Stimulated activated CD8-positive, alpha-beta memory T cell treated with anti-CD3 and anti-CD28 coated beads, Interleukin-12 subunit alpha, Interleukin-12 subunit beta, amount 100 ng/mL, for 24 hours (primary cell): ENCODE measurements at regions not wholly inside any gene's neighbourhood (a gene's known extent, or its start where the extent isn't known, plus 50 kb on each side); places are given as distances from the start of the nearest gene placed in this dataset.
"Not testable (repeated sequence)": the region's sequence is repeated elsewhere in the genome, so short reads cannot be mapped to it uniquely, and the experiment has no call there.

Experiments
- DNase-seq: peaks from one replicate; pipeline ENCODE4 v3.0.0-alpha.2; 2020; ENCODE audit errors: extremely low read depth

DNA sequence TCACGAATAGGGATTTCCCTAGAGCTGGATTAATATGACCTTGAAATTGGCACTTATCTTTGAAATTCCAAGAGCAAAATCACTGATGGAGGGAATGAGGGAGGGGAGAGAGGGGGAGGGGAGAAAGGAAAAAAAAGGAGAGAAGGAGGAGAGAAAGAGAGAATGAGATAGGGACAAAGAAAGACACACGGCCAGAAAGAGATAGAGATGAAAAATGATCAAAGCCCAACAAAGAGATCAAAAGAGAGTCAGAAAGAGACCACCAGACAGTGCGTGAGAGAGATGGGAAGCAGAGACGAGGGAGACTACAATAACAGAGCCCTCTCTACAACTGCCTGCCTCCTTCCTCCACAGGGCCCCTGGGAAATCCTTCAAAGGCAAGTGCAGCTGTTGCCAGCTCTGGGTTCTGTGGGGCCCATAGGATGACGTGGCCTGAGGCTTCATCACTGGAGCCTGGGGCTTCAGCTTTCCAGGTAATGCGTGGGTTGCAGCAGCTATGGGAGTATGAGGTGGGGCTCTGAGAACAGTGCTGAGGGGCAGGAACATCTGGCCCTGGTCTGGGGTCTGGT lies 58.3 kb upstream of the SHB start:
- no peak for DNase-seq

DNA sequence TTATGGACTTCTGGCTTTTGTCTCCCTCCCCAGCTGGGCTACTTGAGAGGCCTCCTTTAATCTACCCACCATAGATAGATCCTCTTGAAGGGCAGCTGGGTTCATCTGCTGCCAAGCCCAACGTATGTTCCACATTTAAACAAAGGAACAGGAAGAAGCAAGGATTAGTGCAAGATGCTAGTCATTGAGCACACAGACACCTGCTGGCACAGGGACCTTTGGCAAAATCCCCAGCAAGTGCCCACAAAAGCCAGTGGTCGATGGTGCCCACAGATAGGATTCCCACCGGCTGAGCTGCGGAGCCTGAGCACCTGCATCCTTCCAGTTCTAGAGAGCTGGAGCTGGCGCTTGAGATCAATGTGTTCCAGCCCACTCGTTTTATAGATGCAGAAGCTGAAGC lies 57.7 kb upstream of the SHB start:
- DNase-seq, result no peak

DNA sequence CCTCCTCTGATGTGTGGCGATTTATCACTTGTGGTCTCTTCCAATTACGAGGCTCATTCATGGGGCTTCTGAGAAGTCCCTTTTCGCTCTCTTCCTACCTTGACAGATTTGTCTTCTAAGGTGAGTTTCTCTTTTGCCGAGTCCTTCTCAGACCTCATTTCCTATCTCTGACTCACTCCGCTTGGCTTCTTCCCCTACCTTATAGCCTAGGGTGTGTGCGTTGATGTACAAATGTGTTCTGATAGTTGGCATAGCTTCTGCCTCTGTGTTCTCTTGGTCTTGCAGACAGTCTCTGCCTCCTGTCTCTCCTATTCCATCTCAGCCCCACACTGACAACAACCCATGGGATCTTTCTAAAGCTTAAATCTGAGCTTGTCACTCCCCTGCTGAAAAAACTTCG lies 56.9 kb upstream of the SHB start:
- no peak for DNase-seq

DNA sequence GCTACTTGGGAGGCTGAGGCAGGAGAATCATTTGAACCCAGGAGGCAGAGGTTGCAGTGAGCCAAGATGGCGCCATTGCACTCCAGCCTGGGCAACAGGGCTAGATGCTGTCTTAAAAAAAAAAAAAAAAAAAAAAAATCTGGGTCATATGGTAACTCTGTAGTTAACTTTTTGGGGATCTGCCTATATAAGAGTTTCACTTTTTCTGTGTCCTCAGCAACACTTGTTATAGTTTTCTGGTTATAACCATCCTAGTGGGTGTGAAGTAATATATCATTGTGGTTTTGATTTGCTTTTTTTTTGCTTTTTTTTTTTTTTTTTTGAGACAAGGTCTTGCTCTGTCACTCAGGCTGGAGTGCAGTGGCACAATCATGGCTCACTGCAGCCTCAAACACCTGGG lies 54.3 kb upstream of the SHB start:
- DNase-seq, result not testable (repeated sequence)

DNA sequence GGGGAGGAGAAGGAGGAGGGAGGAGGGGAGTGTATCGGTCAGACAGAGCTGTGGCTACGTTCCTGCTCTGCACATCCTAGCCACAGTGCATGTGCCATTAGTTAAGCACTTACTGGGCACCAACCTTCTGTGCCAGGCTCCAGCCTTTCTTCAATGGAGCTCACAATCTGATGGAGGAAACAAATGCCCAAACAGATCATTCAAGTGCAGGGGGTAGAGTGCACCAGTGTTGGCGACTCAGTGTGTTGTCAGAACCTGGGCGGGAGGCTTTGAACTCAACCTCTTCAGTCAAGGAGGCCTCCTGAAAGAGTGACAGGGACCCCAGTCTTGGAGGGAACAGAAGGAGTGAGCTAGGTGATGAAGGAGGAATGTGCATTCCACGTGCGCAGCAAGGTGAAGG lies 51.9 kb upstream of the SHB start:
- DNase-seq, result no peak

DNA sequence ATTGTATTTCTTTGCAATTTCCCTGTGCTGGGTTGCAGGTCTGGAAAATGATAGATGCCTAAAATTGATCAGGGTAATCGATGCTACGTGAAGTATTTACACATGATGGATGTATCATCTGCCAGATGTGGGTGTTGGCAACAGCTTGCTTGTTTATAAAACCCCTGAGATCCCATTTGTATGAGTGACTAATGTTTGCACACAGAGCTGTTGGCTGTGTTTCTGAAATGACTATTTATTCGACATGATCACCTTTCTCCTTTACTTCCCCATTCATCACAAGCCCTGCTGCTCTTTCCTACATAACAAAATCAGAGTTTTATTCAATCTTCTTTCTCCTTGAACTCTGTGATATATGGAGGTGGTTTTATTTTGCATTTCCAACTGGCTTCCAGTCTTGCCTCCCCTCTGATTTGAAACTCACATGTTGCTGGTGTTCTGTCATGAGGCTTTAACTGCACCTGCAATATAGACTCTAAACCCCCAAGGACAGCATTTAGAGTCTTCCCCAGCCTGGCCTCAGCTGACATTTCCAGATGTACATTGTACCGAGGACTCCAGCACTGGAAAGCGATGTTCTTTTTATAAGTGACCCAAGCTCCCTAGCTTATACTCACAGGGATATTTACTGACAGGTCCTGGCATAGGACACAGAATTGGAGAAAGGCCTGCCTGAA lies 50.7 kb upstream of the SHB start:
- DNase-seq, result no peak

DNA sequence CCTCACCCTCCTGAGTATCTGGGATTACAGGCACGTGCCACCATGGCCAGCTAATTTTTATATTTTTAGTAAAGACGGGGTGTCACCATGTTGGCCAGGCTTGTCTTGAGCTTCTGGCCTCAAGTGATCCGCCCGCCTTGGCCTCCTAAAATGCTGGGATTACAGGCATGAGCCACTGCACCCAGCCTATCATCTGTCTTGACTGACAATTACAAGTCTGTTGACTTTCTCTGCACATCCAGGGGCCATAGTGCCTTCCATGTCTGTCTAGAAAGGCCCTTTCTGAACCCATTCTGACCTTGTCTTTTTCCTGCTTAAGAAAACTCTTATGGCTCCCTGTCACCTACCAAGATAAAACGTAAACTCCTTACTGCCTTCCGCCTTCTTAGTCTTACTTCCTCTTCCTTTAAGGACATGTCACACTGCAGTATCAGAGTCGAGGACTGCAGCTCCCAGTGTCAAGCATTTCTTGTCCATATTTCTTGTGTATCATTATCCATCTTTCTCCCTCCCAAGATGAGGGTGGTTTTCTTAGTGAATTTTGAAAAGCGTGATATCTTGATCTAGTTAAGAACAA lies 49.9 kb upstream of the SHB start:
- DNase-seq, result no peak
